ENCODE measurements at regions not wholly inside any gene's neighbourhood (a gene's known extent, or its start where the extent isn't known, plus 50 kb on each side); places are given as distances from the start of the nearest gene placed in this dataset.

- no peak for DNase-seq (ENCODE audit: low read depth)
- H3K4me3 ChIP-seq (ENCODE audit: low read depth, low read length) = no peak overlapping the region
- no peak for TF ChIP-seq CTCF (IDR thresholded peaks at IDR 0.05; ENCODE audit: control insufficient read depth, extremely low read depth, insufficient read depth)
Observed at GRCh38 chr2:129925381-129925780, 54.1 kb upstream of the RAB6C start.

GRCh38 chr2:129927696-129928095 lies 51.8 kb upstream of the RAB6C start:
- no peak overlapping the region for H3K4me3 ChIP-seq (ENCODE audit: low read depth, low read length)
- TF ChIP-seq CTCF (IDR thresholded peaks at IDR 0.05; ENCODE audit: control insufficient read depth, extremely low read depth, insufficient read depth) = no peak
- no peak for DNase-seq (ENCODE audit: low read depth)

- DNase-seq (ENCODE audit: low read depth) = no peak
- TF ChIP-seq CTCF (IDR thresholded peaks at IDR 0.05; ENCODE audit: control insufficient read depth, extremely low read depth, insufficient read depth) = no peak
- no peak overlapping the region for H3K4me3 ChIP-seq (ENCODE audit: low read depth, low read length)
Observed at GRCh38 chr2:129929321-129930290, 49.9 kb upstream of the RAB6C start.

Data from LNCaP clone FGC (cell line).